ENCODE measurements at regions not wholly inside any gene's neighbourhood (a gene's known extent, or its start where the extent isn't known, plus 50 kb on each side); places are given as distances from the start of the nearest gene placed in this dataset.

DNA sequence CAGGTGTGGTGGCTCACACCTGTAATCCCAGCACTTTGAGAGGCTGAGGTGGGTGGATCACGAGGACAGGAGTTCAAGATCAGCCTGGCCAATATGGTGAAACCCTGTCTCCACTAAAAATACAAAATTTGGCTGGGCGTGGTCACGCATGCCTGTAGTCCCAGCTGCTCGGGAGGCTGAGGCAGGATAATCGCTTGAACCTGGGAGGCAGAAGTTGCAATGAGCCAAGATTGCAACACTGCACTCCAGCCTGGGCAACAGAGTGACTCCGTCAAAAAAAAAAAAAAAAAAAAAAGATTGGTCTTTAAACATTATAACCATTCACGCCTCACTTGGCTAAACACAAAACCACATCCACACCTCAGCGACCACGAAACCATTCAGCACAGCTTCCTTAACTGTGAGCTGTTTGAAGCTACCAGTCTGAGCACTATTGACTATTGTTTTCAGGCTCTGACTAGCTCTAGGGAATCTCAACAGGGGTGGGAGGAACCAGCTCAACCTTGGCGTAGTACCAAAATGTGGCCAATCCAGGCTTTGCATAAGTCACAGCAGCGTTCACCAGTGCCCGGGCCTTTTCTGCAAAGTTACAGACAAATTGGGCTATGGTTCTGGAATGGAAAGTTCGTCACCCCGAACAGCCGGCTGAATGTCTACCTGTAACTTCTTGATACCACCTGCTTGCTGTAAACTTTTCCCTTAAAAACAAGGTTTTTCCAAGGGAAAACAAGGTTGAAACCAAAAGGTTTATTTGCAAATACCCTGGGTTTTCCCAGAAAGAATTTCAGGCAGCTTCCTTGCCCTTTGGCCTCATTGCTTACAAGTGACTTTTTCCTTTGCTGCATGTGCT is 73.6 kb upstream of the DHX15 start:
- TF ChIP-seq, protein P1, sequence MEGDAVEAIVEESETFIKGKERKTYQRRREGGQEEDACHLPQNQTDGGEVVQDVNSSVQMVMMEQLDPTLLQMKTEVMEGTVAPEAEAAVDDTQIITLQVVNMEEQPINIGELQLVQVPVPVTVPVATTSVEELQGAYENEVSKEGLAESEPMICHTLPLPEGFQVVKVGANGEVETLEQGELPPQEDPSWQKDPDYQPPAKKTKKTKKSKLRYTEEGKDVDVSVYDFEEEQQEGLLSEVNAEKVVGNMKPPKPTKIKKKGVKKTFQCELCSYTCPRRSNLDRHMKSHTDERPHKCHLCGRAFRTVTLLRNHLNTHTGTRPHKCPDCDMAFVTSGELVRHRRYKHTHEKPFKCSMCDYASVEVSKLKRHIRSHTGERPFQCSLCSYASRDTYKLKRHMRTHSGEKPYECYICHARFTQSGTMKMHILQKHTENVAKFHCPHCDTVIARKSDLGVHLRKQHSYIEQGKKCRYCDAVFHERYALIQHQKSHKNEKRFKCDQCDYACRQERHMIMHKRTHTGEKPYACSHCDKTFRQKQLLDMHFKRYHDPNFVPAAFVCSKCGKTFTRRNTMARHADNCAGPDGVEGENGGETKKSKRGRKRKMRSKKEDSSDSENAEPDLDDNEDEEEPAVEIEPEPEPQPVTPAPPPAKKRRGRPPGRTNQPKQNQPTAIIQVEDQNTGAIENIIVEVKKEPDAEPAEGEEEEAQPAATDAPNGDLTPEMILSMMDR (IDR thresholded peaks at IDR 0.05): no peak
- no peak for TF ChIP-seq POLR2A (IDR thresholded peaks at IDR 0.05)
